ENCODE measurements at regions not wholly inside any gene's neighbourhood (a gene's known extent, or its start where the extent isn't known, plus 50 kb on each side); places are given as distances from the start of the nearest gene placed in this dataset.
"Not testable (repeated sequence)": the region's sequence is repeated elsewhere in the genome, so short reads cannot be mapped to it uniquely, and the experiment has no call there.

DNA sequence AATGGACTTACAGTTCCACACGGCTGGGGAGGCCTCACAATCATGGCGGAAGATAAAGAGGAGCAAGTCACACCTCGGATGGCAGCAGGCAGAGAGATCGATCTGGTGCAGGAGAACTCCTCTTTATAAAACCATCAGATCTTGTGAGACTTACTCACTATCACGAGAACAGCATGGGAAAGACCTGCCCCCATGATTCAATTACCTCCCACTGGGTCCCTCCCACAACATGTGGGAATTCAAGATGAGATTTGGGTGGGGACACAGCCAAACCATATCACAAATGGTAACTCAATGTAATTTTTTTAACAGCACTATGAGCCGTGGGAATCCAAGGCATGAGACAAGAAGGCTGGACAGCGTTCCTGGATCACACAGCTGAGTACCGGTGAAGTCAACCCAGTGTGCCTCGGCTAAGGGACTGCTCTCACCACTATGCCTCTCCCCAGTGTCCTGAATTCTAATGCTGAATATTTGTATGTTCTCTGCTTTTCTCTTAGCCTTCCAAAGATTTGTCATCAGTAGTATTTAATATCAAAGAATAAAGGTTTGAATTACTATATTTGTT is 84.3 kb downstream of the IRS2 start:
- DNase-seq = not testable (repeated sequence)

DNA sequence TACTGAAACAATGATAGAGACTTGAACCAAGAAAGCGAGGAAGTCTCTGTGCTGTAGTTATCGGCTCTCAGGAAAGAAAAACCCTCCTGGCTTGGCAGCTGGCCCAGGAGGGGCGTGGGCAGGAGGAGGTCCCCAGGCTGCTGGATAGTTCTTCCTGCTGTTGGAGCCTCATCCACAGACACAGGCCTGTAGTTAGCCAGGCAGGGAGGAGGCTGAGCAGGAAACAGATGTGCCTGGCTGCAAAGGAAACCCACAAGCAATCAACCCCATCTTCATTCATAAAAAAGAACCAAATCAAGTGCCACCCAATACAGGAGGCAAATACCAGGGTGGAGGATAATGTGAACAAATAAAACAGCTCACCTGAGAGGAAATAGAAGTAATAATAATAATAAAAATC is 86.2 kb downstream of the IRS2 start:
- no peak for DNase-seq

DNA sequence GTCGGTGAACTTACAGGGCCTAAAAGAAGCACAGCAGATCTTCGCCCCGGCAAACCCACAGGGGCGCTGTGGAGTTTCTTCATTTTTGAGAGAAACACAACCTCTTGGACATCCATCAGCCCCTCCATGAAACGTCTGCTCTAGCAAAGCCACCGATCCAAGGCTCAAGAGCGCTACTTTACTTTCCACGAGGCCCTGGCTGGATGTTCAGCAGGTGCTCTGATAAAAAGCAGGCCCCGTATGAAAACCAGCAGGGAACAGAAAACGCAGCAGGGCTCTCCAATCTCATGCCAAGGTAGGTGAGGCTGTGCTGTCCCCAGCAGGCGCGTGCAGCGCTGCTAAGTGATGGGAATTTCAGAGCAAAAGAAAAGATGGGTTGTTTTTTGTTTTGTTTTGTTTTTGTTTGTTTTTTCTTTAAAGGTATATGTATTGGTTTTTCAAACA is 86.7 kb downstream of the IRS2 start:
- DNase-seq = no peak

DNA sequence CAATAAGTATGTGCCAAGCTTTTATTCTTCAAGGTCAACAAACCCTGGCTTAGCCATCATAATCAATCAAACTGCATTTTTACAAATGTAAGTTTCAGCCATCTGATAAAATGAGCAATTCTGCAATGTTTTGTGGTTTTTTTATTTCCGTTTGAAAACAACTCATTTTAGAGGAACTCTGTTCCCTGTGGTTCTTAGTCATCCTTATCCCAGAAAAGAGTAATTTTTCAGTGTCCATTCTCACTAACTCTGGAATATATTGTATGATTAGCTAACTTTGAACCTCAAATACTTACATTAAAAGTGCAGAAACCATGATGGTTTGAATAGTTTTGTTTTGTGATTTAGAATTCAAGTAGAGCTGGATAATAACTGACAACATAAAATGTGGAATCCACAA is 87.6 kb downstream of the IRS2 start:
- no peak for DNase-seq

DNA sequence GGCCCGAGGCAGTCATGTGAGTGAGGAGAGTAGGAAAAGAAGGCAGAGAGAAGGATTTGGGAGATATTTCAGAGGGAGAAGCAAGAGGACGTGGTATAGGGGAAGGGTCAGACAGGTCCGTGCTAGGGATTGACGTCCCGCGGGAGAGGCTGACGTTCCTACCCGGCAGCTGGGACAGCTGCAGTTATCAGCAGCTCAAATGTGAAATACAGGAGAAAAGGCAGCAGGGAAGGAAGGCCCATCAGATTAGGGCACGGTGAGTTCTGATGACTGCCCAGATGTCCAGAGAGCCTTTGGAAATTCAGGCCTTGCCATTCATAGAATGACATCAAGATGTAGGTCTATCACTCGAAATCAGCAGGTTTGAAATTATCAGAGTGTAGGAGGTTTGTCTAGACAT is 88.4 kb downstream of the IRS2 start:
- DNase-seq = no peak

DNA sequence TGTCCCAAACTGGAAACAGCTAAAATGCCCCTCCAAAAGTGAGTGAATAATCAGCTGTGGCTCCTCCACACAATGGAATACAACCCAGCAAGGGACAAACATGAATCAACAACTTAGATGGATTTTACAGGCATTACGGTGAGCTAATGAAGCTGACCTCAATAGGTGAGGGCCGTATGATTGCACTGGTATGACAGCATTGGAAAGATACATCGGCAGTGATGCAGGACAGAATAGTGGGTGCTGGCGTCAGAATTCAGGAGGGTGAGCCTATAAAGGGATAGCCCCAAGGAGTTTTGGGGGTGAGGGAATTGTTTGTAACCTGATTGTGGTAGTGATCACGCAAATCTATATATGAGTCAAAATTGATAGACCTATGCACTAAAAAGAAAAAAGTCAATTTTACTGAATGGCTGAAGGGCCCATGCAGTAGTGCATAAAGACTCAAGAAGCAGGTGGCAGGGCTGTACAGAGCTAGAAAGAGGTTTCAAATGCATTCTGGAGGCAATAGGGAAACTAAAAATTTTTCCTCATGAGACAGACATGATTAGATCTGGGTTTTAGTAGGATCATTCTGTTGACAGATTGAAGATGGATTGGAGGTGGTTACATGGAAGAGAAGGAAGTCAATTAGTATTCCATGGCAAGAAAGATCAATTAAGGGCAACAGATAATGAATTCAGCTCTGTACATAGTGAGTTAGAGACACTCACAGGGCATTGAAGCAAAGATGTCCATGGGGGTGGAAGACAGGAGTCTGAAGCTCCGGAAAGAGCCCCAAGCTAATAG is 90.8 kb downstream of the IRS2 start:
- DNase-seq = no peak

DNA sequence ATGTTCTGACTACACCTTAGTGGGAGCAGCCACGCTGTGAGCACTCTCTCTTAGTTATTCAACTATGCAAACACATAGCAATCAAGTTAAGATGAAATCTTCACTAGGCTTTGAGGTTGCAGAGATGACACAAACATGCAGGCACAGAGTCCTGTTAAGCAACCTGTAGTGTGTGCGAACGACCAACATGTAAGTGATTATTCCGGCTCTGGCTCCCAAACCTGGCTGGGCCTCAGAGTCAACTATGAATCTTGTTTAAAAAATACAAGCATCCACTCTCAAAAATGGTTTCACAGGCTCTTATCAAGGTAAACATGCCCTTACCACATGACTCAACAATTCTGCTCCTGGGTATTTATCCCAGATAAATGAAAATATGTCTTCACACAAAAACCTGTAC is 91.4 kb downstream of the IRS2 start:
- DNase-seq = no peak

DNA sequence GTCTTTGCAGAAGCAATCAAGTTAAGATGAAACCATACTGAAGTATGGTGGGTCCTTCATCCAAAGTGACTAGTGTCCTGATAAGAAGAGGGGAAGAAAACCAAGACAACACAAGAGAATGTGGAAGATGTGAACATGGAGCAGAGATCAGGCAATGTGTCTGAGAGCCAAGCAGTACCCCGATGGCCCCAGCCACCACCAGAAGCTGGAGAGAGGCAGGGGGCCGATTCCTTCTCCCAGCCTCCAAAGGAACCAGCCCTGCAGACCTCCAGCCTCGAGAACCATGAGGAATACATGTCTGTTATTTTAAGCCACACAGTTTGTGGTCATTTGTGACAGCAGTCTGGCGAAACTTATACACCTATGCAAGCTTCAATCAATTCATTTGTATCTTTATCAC is 93.2 kb downstream of the IRS2 start:
- DNase-seq = no peak

DNA sequence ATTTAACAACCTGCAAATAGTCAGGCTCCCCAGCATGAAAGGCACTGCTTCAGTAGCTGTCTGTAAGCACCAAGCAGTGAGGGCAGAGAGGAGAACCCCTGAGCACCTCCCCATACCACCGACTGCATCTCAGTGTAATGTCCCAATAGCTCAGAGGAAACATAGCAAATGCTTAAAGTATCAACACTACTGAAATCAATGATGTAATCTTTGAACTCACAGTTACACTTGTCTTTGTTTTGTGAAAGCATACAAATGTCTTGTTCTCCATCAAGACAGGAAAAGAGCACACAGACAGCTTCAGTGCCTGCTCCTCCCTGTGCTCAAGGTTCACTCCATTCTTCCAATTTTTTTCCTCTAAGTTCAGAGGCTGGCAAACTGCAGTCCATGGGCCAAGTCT is 94.7 kb downstream of the IRS2 start:
- no peak for DNase-seq

DNA sequence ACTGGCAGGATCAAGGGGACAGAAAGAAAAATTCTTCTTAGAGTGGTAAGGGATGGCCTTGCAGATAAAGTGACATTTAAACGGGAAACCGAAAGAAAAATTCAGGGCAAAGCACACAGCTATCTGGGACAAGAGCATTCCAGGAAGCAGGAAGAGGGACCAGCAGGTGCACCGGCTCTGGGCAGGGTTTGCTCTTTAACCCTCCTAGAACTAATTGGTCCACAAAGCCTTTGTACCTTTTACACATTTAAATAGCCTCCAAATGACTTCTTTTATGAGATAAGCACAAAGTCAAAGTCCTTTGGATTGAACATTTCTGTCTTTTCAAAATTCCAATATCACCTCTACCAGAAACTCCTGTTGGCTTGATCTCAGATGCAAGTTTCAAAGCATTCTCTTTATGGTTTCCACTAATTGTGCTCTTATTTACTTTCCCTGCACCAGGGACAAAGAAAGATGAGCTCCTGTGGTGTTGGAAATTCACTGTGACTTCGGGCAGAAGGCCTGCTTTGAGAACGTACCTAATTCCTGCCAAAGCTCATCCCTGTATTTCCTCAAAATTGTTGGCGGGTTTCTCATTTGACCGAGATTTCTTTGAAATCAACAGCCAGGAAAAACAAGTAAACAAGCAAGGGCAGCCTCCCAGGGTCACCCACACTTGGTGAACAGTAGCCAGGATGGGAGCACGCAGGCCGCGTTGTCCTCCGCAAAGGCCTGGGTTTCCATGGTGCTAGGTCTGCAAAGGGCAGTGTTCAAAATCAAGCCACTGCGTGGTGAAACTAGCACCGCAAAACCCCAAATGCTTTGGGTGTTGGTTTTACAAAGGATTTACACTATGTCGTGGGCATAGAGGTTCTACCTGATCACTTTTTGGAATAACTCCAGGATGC is 98.6 kb downstream of the IRS2 start:
- no peak for DNase-seq

DNA sequence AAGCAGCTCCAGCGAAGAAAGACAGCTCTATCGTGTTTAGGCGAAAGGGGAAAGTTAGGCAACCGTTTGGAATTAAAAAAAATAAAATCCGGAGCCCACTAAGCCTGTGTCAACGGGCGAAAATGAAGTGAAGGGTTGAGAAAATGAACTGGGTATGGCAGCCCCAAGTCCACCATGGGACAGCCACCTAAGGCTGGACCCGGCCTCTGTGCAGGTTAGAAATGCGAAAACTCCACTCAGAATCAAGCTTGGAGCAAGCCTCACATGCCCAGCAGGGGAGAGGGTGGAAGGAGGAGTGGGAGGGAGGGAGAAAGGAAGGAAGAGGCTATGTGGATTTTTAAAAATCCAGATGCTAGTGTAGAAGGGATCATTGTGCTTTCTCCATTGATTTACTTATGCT is 101.2 kb downstream of the IRS2 start:
- DNase-seq = no peak

DNA sequence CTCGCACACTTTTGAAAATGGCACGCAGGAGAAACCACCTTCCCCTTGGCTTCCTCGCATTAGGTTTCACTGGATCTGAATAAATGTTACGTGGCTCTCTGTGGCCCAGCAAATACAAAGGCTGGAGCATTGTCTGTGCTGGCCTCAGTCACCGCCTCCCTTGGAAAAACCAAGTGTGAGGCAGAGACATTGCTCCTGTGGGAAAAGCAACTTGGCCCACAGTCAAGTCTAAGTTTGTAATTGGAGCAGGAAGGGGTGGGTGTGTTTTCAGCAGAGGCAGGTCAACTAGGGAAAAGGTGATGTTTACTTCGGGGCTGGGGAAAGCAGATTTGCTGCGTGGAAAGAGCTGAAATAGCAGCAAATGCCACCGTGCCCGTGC is 101.6 kb downstream of the IRS2 start:
- no peak for DNase-seq

DNA sequence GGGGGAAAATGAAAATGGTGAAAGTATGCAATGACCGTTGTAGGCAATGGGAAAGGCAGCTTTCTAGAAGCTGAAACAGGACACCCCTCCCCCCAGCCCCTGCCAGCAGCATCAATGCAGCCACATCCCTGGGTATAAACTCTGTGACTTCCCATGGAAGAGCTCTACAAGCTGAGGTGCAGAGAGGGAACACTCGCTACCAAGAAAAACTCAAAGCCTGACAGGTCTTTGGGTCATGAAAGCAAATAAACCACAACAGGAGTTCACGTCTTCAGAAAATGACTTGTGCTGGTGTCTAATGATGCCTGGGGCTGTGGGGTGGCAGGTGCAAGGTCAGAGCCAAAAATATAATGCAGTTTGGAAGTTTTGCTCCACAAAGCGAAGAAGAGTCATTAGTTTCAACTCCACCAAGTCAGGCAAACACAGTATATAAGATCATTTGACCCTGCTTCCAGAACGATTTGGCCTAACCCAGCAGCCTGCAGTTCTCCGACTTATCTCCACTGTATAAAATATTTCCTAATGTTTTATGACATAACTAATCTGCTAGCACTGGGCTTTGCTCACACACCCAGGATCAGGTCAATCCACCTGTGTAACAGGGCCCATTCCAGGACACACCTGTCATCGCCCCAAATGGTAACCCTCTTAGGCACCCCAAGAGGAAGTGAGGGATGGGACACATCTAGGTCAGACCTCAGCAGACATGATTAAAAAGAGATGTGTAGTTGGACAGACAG is 102.1 kb downstream of the IRS2 start:
- DNase-seq = no peak

DNA sequence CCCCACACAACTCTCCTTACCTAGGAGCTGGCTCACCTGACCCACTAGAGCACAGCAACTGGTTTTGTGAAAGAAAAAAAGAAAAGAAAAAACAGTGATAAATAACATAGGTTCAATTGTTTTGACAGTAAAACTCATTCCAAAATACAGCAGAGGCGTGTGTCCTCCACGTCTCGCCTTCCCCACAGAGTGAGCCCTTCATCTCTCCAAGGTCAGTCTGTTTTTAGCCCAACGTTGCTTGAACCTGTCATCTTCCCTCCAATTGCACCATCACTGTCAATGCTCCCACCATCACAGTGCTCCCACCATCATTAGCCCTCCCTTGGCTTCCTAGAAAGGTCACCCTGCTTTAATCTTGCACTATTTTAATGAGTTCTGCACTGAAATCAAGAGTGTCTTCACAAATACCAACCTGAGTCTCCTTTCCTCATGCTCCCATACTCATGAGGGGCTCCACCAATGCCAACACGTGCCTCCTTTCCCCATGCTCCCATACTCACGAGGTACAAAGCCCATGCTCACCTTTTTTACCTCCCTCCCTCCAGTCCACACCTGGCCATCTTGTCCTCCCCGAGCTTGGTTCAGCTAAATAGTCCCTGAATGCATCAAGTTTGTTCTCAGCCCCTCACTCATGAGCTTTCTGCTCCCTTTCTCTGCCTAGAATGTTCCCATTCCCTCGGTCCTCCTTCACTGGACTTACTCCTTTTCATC is 103.7 kb downstream of the IRS2 start:
- no peak for DNase-seq

DNA sequence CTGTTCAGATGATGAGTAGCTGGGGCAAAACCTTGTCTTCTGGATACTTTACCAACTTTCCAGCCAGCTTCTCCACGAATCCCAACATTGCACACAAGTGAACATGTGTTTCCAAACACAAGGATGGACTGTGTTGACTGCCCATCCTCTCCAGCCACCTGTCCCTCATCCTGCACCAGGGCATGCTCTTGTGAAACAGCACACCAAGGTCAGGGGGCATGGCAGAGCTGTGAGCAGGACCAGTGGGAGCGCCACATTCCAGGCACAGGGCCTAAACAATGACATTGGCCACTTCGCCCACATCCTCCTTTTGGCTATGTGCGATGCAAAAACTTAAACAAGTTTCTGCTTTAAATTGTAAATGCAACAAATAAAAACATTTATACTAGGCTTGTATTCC is 105.5 kb downstream of the IRS2 start:
- DNase-seq = no peak

DNA sequence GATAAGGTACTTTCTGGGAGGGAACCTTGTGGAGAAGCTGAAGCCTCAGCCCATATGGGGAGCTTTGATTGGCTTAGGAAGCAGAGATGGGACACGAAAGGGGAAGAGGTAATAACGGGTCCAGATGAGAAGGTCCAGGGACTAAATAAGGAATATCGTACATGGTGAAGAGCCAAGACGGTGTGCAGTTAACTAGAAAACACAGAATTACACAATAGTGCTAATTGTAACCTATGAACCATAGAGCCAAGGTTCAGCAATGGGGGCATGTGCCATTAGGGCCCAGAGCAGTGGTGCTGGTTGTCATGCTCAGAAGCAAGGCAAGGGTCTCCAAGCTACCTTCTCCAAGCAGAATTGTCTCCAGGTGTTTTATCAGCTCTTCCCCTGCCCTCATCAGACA is 106.1 kb downstream of the IRS2 start:
- no peak for DNase-seq

DNA sequence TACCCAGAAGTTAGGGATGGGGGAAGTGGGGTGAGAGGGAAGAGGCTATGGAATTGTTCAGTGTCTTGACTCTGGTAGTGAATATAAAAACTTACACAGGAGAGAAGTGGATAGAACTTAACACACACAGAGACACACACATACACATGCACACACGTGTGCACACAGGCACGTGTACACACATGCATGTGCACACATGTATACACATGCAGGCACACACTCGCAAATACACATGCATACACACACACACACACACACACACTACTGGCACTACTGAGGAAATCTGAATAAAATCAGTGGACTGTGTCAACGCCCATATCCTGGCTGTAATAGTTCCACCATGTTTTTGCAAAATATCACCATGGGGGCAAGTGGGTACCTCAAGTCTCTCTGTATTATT is 107.9 kb downstream of the IRS2 start:
- no peak for DNase-seq

DNA sequence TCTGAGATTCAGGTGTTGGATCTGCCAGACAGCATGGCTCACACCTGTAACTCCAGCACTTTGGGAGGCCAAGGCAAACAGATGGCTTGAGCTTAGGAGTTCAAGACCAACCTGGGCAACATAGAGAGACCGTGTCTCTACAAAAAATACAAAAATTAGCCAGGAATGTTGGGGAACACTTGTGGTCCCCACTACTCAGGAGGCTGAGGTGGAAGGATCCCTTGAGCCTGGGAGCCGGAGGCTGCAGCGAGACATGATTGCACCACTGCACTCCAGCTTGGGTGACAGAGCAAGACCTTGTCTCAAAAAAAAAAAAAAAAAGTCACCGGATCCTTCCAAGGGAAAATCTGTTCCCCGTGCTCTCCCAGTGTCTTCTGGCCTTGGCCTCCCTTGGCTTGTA is 109.2 kb downstream of the IRS2 start:
- no peak for DNase-seq

DNA sequence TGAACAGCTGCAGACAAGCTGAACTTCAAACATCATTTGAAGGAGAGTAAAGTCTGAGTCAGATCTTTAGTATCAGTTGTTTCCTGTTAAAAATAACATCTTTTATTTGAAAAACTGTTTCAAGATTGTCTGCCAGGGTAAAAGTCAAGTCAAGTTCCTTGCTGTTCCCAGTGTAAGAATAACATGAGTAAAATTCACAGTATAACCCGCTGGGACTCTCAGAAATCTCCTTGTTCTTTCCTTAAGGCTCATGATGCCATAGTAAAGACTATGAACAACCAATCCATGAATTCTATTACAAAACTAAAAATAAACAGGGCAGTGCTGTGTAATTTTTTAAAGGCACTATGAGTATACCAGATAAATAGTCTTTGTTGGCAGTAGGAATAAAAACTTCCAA is 112.9 kb downstream of the IRS2 start:
- DNase-seq = no peak

DNA sequence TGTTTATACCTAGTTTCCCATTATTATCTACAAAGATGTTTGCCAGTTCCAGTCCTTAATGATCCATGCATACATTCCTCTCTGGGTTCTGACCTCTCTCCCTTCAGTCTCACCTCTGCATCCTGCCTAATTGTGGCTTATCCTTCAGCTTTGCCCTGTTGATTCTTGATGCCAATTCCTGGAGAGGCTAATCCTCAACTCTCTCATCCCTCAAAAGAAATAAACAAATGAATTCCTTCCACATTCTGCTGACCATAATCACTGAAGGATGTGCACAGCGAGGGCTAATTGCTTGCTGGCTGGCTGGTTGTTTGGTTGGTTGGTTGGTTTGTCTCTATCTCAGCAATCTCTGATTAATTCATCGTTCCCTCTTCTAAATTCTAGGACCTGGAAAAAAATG is 113.8 kb downstream of the IRS2 start:
- DNase-seq = no peak

DNA sequence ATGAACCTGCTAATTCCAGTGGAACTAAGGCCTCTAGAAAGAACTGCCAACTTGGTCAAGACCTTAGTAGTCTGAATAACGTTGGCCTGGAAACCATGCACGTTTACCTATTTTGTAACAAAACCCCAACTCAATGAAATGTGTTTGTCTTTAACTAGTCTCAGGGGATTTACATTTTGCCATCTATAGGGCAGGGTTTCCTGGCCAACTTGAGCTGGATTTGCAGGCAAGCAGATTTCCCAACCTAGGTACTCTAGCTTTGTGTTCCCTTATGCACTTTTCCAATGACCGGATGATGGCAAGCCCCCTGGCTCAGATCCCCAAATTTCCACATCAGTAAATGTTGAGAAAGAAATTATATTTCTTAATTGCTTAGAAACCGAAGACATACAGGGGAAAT is 114.5 kb downstream of the IRS2 start:
- no peak for DNase-seq

DNA sequence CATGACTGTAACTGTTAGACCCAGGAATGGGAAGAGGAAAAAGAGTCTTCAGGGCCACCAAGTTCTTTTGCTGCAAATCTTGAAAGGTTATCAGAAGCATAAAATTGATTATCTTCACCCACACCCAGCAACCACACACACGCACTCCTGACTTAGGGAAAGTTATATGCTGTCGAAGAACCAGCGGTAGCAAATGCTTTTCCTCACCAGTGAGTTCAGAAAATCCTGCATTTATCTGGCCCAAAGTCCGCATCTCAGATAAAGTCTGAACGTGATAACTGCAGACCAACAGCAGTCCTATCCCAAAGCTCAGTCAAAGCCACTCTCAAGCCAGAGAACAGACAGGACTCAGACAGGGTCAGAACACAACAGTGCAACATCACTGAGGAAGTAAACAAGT is 115.6 kb downstream of the IRS2 start:
- DNase-seq = no peak

DNA sequence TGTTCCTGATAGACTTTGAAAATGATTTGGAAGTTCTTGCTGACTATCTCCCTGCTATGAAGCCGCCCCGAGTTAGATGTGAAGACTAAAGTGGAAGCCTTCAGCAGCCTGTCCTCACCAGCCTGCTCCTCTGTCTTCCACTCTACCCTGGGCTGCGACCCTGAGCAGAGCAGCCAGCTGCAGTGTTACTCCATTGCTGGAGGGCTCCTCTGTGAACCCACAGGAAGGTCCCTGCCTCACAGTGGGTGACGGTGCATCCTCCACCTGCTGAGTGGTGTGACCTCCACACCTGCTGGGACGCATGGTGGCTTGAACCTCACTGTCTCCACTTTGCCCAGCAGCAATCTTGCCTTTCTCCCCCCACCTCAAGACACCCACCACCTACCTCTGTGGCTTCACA is 116.4 kb downstream of the IRS2 start:
- no peak for DNase-seq

Data from activated T-cell treated with anti-CD3 and anti-CD28 coated beads, Interleukin-2, amount 50 U/mL, for 1 hour (primary cell).